Mucosa of descending colon (tissue), 3 donors: ENCODE measurements at regions not wholly inside any gene's neighbourhood (a gene's known extent, or its start where the extent isn't known, plus 50 kb on each side); places are given as distances from the start of the nearest gene placed in this dataset.
"Not testable (repeated sequence)": the region's sequence is repeated elsewhere in the genome, so short reads cannot be mapped to it uniquely, and the experiment has no call there.

Experiments
- ATAC-seq: fragments of 200-7000 bp; cut with Tn5 transposase; one replicate; pipeline ENCODE4 v1.9.1; 2020; ENCODE audit warnings: mild to moderate bottlenecking, moderate library complexity
- DNase-seq, 3 donors: peaks; one replicate each; pipeline ENCODE4 v3.0.0-alpha.2; 2020
- H3K36me3 ChIP-seq: fragments of 200-600 bp; one replicate; pipeline ENCODE4 v1.8.0; 2021; ENCODE audit warnings: low read depth, mild to moderate bottlenecking
- H3K4me1 ChIP-seq: fragments of 200-600 bp; one replicate; pipeline ENCODE4 v1.8.0; 2021; ENCODE audit warnings: low read depth, mild to moderate bottlenecking
- H3K4me3 ChIP-seq: fragments of 200-600 bp; one replicate; pipeline ENCODE4 v1.8.0; 2021; ENCODE audit warnings: mild to moderate bottlenecking
- H3K9me3 ChIP-seq: fragments of 200-600 bp; one replicate; pipeline ENCODE4 v1.8.0; 2021; ENCODE audit warnings: mild to moderate bottlenecking
- CTCF ChIP-seq: fragments of 200-600 bp; IDR thresholded peaks from one replicate; pipeline ENCODE4 v1.8.0; 2022; ENCODE audit warnings: antibody characterized with exemption, mild to moderate bottlenecking
- intact Hi-C, 2 donors: fragments of 100-400 bp; cut with DNase I in 1 of 2; cut with micrococcal nuclease in 1 of 2; formaldehyde crosslinking; loops; one replicate each; pipeline versions ENCODE4 v1.11.0 to v1.11.1; 2022; cut with DNase I, micrococcal nuclease
- donor health status: DM: no; HTN: no; CAD: no; lungs with moderate emphysema.
- donor health status: DM: no; HTN: no; CAD: no.
- donor health status: DM: no; HTN: yes; CAD: no.

DNA sequence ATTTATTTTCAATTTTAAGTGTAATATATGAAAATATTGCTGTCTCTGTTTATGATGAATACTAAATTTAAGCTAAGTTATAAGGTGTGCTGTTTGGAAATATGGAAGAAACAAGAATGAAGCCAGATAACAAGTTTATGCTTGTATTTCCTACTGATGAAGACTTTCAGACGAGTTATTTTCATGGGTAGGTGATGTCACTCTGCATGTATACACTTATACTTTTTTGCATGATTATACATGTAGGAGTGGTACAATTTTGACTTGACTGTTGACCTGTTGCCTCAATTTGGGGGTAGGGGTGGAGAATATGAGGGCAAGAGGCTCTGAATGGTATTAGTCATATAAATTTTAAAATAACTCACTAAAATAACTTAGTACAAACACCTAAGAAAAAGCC lies 133.7 kb downstream of the HAUS1 start:
- intact Hi-C loops: no loop called here
- TF ChIP-seq CTCF: no peak
- no peak for DNase-seq

GRCh38 chr18:46239549-46239948 lies 135.4 kb downstream of the HAUS1 start:
- no peak for TF ChIP-seq CTCF
- Histone ChIP-seq H3K9me3 (no peaks in the 10 kb centered on the region), H3K36me3 (no peaks in the 10 kb centered on the region), H3K4me1 (no peaks in the 10 kb centered on the region), H3K4me3 (no peak overlapping the region)
- no peak for ATAC-seq
- no peak for DNase-seq
- intact Hi-C loops: no loop called here

More for the DNA sequence above, 133.7 kb downstream of the HAUS1 start:
- no peak overlapping the region for H3K4me3 ChIP-seq
- ATAC-seq: no peak
- H3K9me3 ChIP-seq: no peaks in the 10 kb centered on the region
- no peaks in the 10 kb centered on the region for H3K4me1 ChIP-seq
- no peaks in the 10 kb centered on the region for H3K36me3 ChIP-seq

GRCh38 chr18:46239998-46240397 lies 135.8 kb downstream of the HAUS1 start:
- DNase-seq (no peak), ATAC-seq (no peak)
- intact Hi-C loops: no loop called here
- Histone ChIP-seq H3K4me1 (no peaks in the 10 kb centered on the region), H3K9me3 (no peaks in the 10 kb centered on the region), H3K4me3 (no peak overlapping the region), H3K36me3 (no peaks in the 10 kb centered on the region)
- no peak for TF ChIP-seq CTCF

GRCh38 chr18:46241393-46241792 lies 137.2 kb downstream of the HAUS1 start:
- intact Hi-C loops, ATAC-seq, H3K9me3 ChIP-seq, H3K4me1 ChIP-seq, H3K36me3 ChIP-seq, H3K4me3 ChIP-seq, DNase-seq: not testable (repeated sequence)

GRCh38 chr18:46242183-46242582 lies 138.0 kb downstream of the HAUS1 start:
- TF ChIP-seq CTCF: no peak
- Histone ChIP-seq H3K36me3 (no peaks in the 10 kb centered on the region), H3K4me1 (no peaks in the 10 kb centered on the region), H3K4me3 (no peak overlapping the region), H3K9me3 (no peaks in the 10 kb centered on the region)
- intact Hi-C loops: no loop called here
- DNase-seq (no peak), ATAC-seq (no peak)

GRCh38 chr18:46243095-46243494 lies 138.9 kb downstream of the HAUS1 start:
- ATAC-seq (no peak), DNase-seq (no peak)
- no peak for TF ChIP-seq CTCF
- intact Hi-C loops: no loop called here
- H3K36me3 ChIP-seq: no peaks in the 10 kb centered on the region
- H3K4me3 ChIP-seq: no peak overlapping the region
- H3K9me3 ChIP-seq: no peaks in the 10 kb centered on the region
- H3K4me1 ChIP-seq: no peaks in the 10 kb centered on the region
